A549 (cell line): ENCODE measurements at regions not wholly inside any gene's neighbourhood (a gene's known extent, or its start where the extent isn't known, plus 50 kb on each side); places are given as distances from the start of the nearest gene placed in this dataset.

Experiments
- ATAC-seq, 2 experiments: fragments of 200-7000 bp in 1 of 2; fragments of >200 bp in 1 of 2; cut with Nextera tagmentation in 1 of 2; cut with Tn5 transposase in 1 of 2; 3 replicates each; pipeline versions ENCODE4 v1.8.0 to v1.9.1; 2018 to 2020; ENCODE audit warnings: mild to moderate bottlenecking in 1 of 2, moderate library complexity in 1 of 2
- CTCF ChIA-PET: fragments of 300-600 bp; sonication (Branson Sonifier 250); formaldehyde crosslinking; extraction: SDS; loops from one replicate; lab custom pipeline; 2021; ENCODE audit warnings: antibody characterized with exemption, inconsistent platforms; lab: Yijun Ruan, JAX
- POLR2A ChIA-PET: fragments of 350-600 bp; formaldehyde crosslinking; extraction: SDS; loops from one replicate; lab custom pipeline; 2021; ENCODE audit warnings: antibody characterized with exemption, inconsistent platforms; lab: Yijun Ruan, JAX
- DNase-seq, 2 experiments: peaks; one replicate each; pipeline versions ENCODE4 v3.0.0 to v3.0.0-alpha.2; 2011 to 2016; ENCODE audit warnings: low read depth in 1 of 2, low spot score in 1 of 2
- FAIRE-seq: peaks from 2 replicates; lab custom pipeline; 2011; peaks lifted over from hg19 to GRCh38; lab: Jason Lieb, UNC
- H3K27ac ChIP-seq, 2 experiments: fragments of >200 bp; sonication (Bioruptor Twin); formaldehyde crosslinking; 3 replicates each; pipeline ENCODE4 v1.5.1; 2016 to 2017
- H3K4me1 ChIP-seq: fragments of >200 bp; sonication (Bioruptor Twin); formaldehyde crosslinking; 3 replicates; pipeline ENCODE4 v1.6.1; 2016
- H3K4me2 ChIP-seq: fragments of >200 bp; sonication (Bioruptor Twin); formaldehyde crosslinking; 3 replicates; pipeline ENCODE4 v1.6.1; 2016
- H3K4me3 ChIP-seq: fragments of >200 bp; sonication (Bioruptor Twin); formaldehyde crosslinking; 3 replicates; pipeline ENCODE4 v1.5.1; 2016
- H3K9me3 ChIP-seq: fragments of >200 bp; sonication (Bioruptor Twin); formaldehyde crosslinking; 3 replicates; pipeline ENCODE4 v1.6.1; 2016
- EP300 ChIP-seq, 2 experiments: fragments of >200 bp; sonication (Bioruptor Twin); formaldehyde crosslinking; IDR thresholded peaks; 2 replicates in 1 of 2; 3 replicates in 1 of 2; pipeline ENCODE4 v1.6.1; 2016 to 2017
- ESRRA ChIP-seq: fragments of 150-350 bp; IDR thresholded peaks from 2 replicates; pipeline ENCODE4 v1.6.1; 2014; ENCODE audit warnings: mild to moderate bottlenecking, low read length, borderline replicate concordance
- FOSL2 ChIP-seq, 2 experiments: fragments of 450-650 bp in 1 of 2; fragments of >200 bp in 1 of 2; sonication (Bioruptor Twin) in 1 of 2; formaldehyde crosslinking; IDR thresholded peaks; 2 replicates each; pipeline versions ENCODE4 v1.5.0 to v1.6.1; 2016 to 2020; ENCODE audit warnings: mild to moderate bottlenecking in 1 of 2, moderate library complexity in 1 of 2
- HEYL ChIP-seq: fragments of 250-450 bp; sonication (Bioruptor Pico); IDR thresholded peaks from 2 replicates; pipeline ENCODE4 v1.8.0; 2021; ENCODE audit warnings: mild to moderate bottlenecking, moderate library complexity
- HMGXB4 ChIP-seq: fragments of 250-450 bp; sonication (Bioruptor Pico); IDR thresholded peaks from 2 replicates; pipeline ENCODE4 v1.5.0; 2021; ENCODE audit warnings: mild to moderate bottlenecking, moderate library complexity, borderline replicate concordance
- KDM5A ChIP-seq: fragments of 200-600 bp; sonication (generic); IDR thresholded peaks from 2 replicates; pipeline ENCODE4 v1.6.1; 2016; ENCODE audit warnings: antibody characterized with exemption, mild to moderate bottlenecking
- MAFK ChIP-seq: fragments of 450-650 bp; IDR thresholded peaks from 2 replicates; pipeline ENCODE4 v1.6.1; 2014; ENCODE audit not compliant: partially characterized antibody
- POLR2AphosphoS2 ChIP-seq: conservative IDR thresholded peaks from 2 replicates; pipeline ENCODE4 v1.6.1; 2012; ENCODE audit warnings: low read length, improper control_type of control experiment, inconsistent platforms
- RAD21 ChIP-seq, 2 experiments: fragments of >200 bp in 1 of 2; sonication (Bioruptor Twin) in 1 of 2; formaldehyde crosslinking in 1 of 2; IDR thresholded peaks in 1 of 2; conservative IDR thresholded peaks in 1 of 2; 2 replicates in 1 of 2; 3 replicates in 1 of 2; pipeline ENCODE4 v1.6.1; 2012 to 2018; ENCODE audit warnings: inconsistent platforms in 1 of 2
- TP53 ChIP-seq: fragments of 250-450 bp; sonication (Bioruptor Pico); IDR thresholded peaks from 2 replicates; pipeline ENCODE4 v1.5.0; 2021; ENCODE audit warnings: mild to moderate bottlenecking, moderate library complexity
- USF2 ChIP-seq: fragments of 450-650 bp; IDR thresholded peaks from 2 replicates; pipeline ENCODE4 v1.6.1; 2014; ENCODE audit warnings: antibody characterized with exemption
- WGBS: methylation state at CpG from one replicate; pipeline ENCODE4 v1.1.6; 2017; ENCODE audit errors: missing lambda C conversion rate; 5-methylcytosine and 5-hydroxymethylcytosine counted together
- TF ChIP-seq, protein P1 (sequence below): fragments of >200 bp; sonication (Bioruptor Twin); formaldehyde crosslinking; IDR thresholded peaks from 3 replicates; pipeline ENCODE4 v1.6.1; 2016

DNA sequence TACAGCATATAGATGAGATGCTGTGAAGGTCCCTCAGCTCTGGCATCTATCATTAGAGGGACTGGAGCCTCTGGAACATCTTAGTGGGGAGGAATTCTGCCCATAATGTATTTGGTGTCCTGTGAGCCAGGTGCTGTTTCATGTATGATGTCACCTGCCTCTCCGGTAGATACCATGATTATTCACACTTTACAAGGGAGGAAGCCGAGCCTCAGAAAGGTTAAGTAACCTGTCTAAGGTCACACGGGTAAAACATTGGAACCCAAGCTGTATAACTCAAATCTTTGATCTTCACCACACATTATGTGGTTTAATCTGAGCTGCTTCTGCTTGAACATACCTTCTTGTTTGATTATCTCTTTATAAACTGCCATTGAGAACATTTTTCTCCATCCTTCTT is 442.8 kb downstream of the BCOR start:
- Histone ChIP-seq H3K4me1 (no peaks in the 10 kb centered on the region), H3K4me2 (no peak overlapping the region), H3K9me3 (no peaks in the 10 kb centered on the region), H3K4me3 (no peak overlapping the region), H3K27ac (no peak overlapping the region)
- no peak for DNase-seq
- no peak for TF ChIP-seq POLR2AphosphoS2
- TF ChIP-seq HMGXB4 (CRISPR knock-in tag), result no peak
- TF ChIP-seq, protein P1, sequence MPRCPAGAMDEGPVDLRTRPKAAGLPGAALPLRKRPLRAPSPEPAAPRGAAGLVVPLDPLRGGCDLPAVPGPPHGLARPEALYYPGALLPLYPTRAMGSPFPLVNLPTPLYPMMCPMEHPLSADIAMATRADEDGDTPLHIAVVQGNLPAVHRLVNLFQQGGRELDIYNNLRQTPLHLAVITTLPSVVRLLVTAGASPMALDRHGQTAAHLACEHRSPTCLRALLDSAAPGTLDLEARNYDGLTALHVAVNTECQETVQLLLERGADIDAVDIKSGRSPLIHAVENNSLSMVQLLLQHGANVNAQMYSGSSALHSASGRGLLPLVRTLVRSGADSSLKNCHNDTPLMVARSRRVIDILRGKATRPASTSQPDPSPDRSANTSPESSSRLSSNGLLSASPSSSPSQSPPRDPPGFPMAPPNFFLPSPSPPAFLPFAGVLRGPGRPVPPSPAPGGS, result no peak
- TF ChIP-seq KDM5A, result no peak
- TF ChIP-seq TP53, result no peak
- no peak for TF ChIP-seq FOSL2 (IDR thresholded peaks at IDR 0.05)
- no peak for TF ChIP-seq FOSL2 (CRISPR knock-in tag; IDR thresholded peaks at IDR 0.05)
- 67% methylated on average over 3 of the region's 3 CpGs for WGBS
- ChIA-PET CTCF (no interaction called here), POLR2A (no interaction called here)
- no peak for ATAC-seq
- FAIRE-seq, result no peak

DNA sequence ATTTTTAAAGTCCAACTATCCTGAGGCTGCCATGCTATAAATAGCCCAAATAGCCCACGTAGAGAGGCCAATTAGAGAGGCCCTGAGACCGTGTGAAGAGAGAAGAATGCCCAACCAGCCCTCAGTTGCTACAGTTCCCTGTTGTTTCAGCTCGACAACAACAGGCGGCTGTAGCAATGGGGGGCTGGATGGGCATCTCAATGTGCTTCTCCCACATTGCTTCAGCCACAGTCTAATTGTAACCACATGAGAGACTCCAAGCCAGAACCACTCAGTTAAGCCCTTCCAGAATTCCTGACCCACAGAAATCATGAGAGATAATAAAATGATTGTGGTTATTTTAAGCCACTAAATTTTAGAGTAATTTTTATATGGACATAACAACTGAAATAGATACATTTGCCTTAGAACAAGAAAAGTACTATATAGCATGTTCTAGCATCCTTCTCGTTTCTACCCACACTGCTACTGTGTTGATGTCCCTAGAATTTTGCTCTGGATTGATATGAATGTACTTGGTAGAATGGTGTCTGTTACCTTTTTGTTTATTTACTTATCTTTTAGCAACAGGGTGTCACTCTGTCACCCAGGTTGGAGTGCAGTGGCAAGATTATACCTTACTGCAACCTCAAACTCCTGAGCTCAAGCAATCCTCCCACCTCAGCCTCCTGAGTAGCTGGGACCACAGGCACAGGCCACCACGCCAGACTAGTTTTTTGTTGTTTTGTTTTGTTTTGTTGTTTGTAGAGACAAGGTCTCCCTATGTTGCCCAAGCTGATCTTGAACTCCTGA is 436.4 kb downstream of the BCOR start:
- TF ChIP-seq USF2 (no peak), RAD21 (conservative IDR thresholded peaks at IDR 0.05 in 1 of 2, IDR thresholded peaks at IDR 0.05 in 1 of 2) (no peak), ESRRA (no peak), EP300 (IDR thresholded peaks at IDR 0.05) (no peak)
- TF ChIP-seq, protein P1, result no peak
- ChIA-PET CTCF (interaction anchor here (0.7 kb wide), 1 partner anchor 352 kb away, joined by 3 read pairs; no protein-coding TSS in a partner anchor), POLR2A (no interaction called here)
- no peak for DNase-seq
- H3K4me1 ChIP-seq, result peaks cover 15% of the 10 kb centered on the region
- no peak for ATAC-seq
- no peak overlapping the region for H3K4me2 ChIP-seq
- H3K27ac ChIP-seq, result no peak overlapping the region
- FAIRE-seq, result no peak
- no peaks in the 10 kb centered on the region for H3K9me3 ChIP-seq
- no peak overlapping the region for H3K4me3 ChIP-seq
- WGBS, result 28% methylated on average over 4 of the region's 6 CpGs

DNA sequence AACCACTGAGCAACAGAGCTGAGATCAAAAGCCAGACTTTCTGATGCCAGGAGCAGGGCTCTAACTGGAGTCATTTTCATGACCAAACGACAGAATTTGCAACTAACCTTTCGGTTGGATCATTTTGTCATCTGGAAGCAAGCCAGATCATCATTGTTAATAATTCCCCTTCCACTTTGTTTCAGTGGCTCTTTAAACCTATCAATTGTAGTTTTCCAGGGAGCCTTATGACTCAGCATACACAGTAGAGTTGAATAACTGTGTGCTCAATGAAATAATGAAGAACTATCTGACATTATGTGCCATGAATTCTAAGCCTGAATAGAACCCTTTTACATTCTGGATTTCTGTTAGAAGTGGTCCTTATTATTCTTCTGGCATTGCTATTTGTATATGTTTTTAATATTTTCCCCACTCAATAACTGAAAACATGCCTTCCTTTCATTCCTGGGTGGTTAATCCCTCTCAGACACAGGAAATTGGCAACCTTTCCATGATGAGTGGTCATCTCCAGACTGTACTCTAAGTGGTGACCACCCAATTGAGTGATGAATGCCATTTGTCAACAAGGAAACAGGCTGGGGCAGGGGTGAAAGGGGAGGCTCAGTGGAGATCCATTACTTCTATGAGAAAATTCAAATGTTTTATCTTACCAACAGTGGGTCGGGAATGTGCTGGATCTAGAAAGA is 431.8 kb downstream of the BCOR start:
- Histone ChIP-seq H3K4me2 (peak overlapping the region; percentile 50), H3K27ac (peak overlapping the region; percentile 47 to 76)
- POLR2A ChIA-PET, result no interaction called here

More for the DNA sequence above, 431.8 kb downstream of the BCOR start:
- CTCF ChIA-PET, result no interaction called here
- H3K4me3 ChIP-seq, result no peak overlapping the region
- H3K4me1 ChIP-seq, result peaks cover 19% of the 10 kb centered on the region
- FAIRE-seq (peak; percentile 80), ATAC-seq (peak in 1 of 2 experiments; percentile 71; a peak in 3 of 6 replicates), DNase-seq (peak in 1 of 2 experiments; percentile 36)
- WGBS, result 36% methylated on average over 3 of the region's 3 CpGs
- TF ChIP-seq MAFK (peak; percentile 33), HEYL (CRISPR knock-in tag) (no peak)
- H3K9me3 ChIP-seq, result no peaks in the 10 kb centered on the region
